ENCODE measurements at regions not wholly inside any gene's neighbourhood (a gene's known extent, or its start where the extent isn't known, plus 50 kb on each side); places are given as distances from the start of the nearest gene placed in this dataset.

GRCh38 chr2:67221266-67221665, 175.9 kb upstream of the ETAA1 start:
- H3K79me2 ChIP-seq (ENCODE audit: control insufficient read depth, insufficient read depth, low read length): no peaks in the 10 kb centered on the region
- no peaks in the 10 kb centered on the region for H4K20me1 ChIP-seq (ENCODE audit: control insufficient read depth, insufficient read depth)
- ChIA-PET SMC1A (ENCODE audit: uncharacterized antibody, unreplicated experiment) (no interaction called here), CTCF (interaction anchor here (1.0 to 1.3 kb wide), 2 partner anchors 11 to 14 kb away, joined by 3 read pairs; no protein-coding TSS in a partner anchor), POLR2A (no interaction called here), RAD21 (ENCODE audit: unreplicated experiment) (no interaction called here)
- H2AFZ ChIP-seq (ENCODE audit: control insufficient read depth, low read depth, low read length): no peak overlapping the region
- no peaks in the 10 kb centered on the region for H3K4me1 ChIP-seq (ENCODE audit: control insufficient read depth, insufficient read depth, low read length)
- H3K4me2 ChIP-seq (ENCODE audit: control insufficient read depth, insufficient read depth): no peak overlapping the region
- no peaks in the 10 kb centered on the region for H3K9me3 ChIP-seq (replicated peaks; ENCODE audit: control insufficient read depth, insufficient read depth, low read length)
- WGBS (ENCODE audit: insufficient coverage, insufficient replicate concordance, low lambda C conversion rate, missing lambda C conversion rate): 10% methylated on average over 4 of the region's 4 CpGs
- intact Hi-C loops (cut with micrococcal nuclease; ENCODE audit: unreplicated experiment) (no loop called here), in situ Hi-C loops (cut with MboI) (no loop called here)
- FAIRE-seq: no peak
- BruUV-seq (replicated peaks): no TSS peak
- no peak overlapping the region for H3K9ac ChIP-seq (ENCODE audit: control insufficient read depth, insufficient read depth, low read length)
- no peak for ATAC-seq
- H3K27ac ChIP-seq (ENCODE audit: control insufficient read depth, insufficient read depth): no peak overlapping the region
- H3K36me3 ChIP-seq (ENCODE audit: control insufficient read depth in 2 of 2, insufficient read depth in 2 of 2, low read length in 1 of 2): no peaks in the 10 kb centered on the region
- DNase-seq (ENCODE audit: low read depth, low spot score): no peak
- H3K27me3 ChIP-seq (replicated peaks in 1 of 2; ENCODE audit: control insufficient read depth in 2 of 2, insufficient read depth in 2 of 2, low read length in 1 of 2): no peaks in the 10 kb centered on the region
- no peak overlapping the region for H3K4me3 ChIP-seq
- TF ChIP-seq ZNF207 (IDR thresholded peaks at IDR 0.05; ENCODE audit: borderline replicate concordance): no peak
- no peak for TF ChIP-seq ZBED1 (IDR thresholded peaks at IDR 0.05; ENCODE audit: borderline replicate concordance)
- TF ChIP-seq SKIL (IDR thresholded peaks at IDR 0.05; ENCODE audit: low read depth, poor library complexity, severe bottlenecking): no peak
- TF ChIP-seq ZZZ3 (IDR thresholded peaks at IDR 0.05; ENCODE audit: control insufficient read depth, insufficient read length, low read depth): no peak
- TF ChIP-seq ZSCAN29 (IDR thresholded peaks at IDR 0.05): no peak
- TF ChIP-seq NR2F1 (conservative IDR thresholded peaks at IDR 0.05): no peak
- no peak for TF ChIP-seq RCOR1 (conservative IDR thresholded peaks at IDR 0.05; ENCODE audit: low read depth, low read length)
- no peak for TF ChIP-seq TCF12 (IDR thresholded peaks at IDR 0.05; ENCODE audit: low read depth, low read length)
- no peak for TF ChIP-seq RELB (IDR thresholded peaks at IDR 0.05; ENCODE audit: low read depth)
- no peak for TF ChIP-seq MEF2B (IDR thresholded peaks at IDR 0.05; ENCODE audit: partially characterized antibody, poor library complexity, severe bottlenecking)
- TF ChIP-seq PRDM15 (CRISPR knock-in tag; IDR thresholded peaks at IDR 0.05): no peak
- no peak for TF ChIP-seq NFXL1 (IDR thresholded peaks at IDR 0.05; ENCODE audit: borderline replicate concordance)

Data from GM12878 (cell line).